Endometrium (tissue), 2 donors: ENCODE measurements at regions not wholly inside any gene's neighbourhood (a gene's known extent, or its start where the extent isn't known, plus 50 kb on each side); places are given as distances from the start of the nearest gene placed in this dataset.
"Not testable (repeated sequence)": the region's sequence is repeated elsewhere in the genome, so short reads cannot be mapped to it uniquely, and the experiment has no call there.

Experiments used
- FAIRE-seq: peaks from 2 replicates; lab custom pipeline; 2012; peaks lifted over from hg19 to GRCh38; lab: Jason Lieb, UNC
- donor health status: control.
- donor health status: control.

DNA sequence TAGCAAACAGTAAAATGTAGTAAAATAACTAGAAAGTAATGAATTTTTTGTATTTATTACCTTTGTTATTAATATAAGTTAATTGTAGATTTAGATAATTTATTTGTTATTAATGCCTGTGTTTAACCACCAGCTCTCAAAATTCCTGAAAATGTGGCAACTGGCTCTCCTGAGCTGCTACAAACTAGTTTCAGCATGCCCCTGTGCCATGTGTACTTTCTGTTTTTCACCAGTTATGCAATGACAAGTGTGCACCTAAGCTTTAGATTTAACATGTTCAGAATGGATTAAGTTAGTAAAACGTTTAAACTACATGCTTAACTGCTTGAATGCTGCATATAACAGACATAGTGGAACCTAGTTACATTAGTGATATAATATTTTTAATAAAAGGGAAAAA lies 88.1 kb downstream of the POSTN start:
- FAIRE-seq = no peak

DNA sequence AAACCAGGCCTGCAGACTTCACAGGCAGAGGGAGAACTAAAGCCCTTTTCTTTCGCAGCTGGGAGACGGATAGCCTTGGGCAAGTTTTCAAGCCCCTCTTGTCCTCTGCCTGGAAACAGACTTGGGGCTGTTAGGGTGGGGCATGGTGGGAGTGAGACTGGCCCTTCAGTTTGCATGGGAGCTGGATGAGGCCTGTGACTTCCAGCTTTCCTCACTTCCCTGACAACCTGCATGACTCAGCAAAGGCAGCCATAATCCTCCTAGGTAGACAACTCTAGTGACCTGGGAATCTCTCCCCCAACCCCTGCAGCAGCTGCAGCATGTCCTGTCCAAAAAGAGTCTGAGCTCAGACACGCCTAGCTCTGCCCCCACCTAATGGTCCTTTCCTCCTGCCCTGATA lies 93.0 kb downstream of the POSTN start:
- FAIRE-seq = no peak

DNA sequence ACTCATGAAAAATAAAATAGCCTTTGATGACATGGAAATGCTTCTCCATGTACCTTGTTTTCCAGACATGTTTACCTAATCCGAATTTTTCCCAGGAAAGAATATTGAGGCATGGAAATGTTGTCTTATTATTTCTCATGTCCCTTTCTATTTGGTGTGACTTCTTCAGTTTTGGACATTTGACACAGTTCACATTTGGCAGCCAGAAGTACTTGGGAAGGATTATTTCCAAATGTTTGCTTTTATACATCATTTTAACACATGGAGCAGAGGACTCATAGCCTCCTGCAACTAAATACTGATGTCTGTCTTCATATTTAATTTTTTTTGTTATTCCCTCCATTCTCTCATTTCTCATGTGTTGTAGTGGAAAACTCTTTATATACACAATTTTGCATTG lies 94.3 kb downstream of the POSTN start:
- no peak for FAIRE-seq

DNA sequence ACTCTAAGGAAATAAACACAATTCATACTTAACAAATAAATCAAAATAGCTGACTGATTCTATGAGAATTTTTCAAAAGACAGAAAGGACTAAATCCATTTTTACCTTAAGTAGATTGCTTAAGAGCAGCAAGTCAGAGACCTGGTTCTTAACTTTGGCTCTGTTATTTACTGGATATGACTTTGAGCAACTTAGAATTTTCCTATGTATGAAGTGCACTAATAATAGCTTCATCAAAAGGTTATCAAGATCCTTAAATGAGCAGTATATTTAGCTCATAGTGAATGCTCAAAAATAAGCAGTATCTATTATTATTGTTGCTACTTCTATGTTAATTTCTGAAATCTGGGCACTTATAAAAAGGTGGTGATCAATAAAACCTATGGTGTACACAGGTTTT lies 95.3 kb downstream of the POSTN start:
- no peak for FAIRE-seq

DNA sequence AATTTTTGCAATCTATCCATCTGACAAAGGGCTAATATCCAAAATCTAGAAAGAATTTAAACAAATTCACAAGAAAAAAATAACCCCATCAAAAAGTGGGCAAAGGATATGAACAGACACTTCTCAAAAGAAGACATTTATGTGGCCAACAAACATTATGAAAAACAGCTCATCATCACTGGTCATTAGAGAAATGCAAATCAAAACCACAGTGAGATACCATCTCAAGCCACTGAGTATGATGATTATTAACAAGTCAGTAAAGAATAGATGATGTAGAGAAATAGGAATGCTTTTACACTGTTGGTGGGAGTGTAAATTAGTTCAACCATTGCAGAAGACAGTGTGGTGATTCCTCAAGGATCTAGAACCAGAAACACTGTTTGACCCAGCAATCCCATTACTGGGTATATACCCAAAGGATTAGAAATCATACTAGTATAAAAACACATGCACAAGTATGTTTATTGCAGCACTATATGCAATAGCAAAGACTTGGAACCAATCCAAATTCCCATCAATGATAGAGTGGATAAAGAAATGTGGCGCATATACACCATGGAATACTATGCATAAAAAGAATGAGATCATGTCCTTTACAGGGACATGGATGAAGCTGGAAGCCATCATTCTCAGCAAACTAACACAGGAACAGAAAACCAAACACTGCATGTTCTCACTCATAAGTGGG lies 96.1 kb downstream of the POSTN start:
- not testable (repeated sequence) for FAIRE-seq

DNA sequence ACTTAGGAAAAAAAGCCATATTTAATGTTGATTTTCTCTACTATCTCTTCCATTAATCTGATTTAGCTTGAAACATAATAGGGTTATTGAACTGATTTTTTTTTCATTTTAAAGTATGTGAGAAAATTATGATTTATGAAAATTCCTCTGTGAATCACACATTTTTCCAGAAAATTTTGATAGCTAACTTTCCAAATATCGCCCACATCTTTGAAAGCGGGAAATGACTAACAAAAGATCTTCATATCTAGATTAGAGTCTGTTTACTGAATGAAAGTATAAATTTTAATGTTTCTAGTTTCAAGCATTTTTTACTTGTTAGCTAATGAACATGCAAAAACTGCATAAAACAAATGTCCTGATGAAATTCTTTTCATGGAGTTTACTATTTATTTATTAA lies 97.4 kb downstream of the POSTN start:
- no peak for FAIRE-seq

DNA sequence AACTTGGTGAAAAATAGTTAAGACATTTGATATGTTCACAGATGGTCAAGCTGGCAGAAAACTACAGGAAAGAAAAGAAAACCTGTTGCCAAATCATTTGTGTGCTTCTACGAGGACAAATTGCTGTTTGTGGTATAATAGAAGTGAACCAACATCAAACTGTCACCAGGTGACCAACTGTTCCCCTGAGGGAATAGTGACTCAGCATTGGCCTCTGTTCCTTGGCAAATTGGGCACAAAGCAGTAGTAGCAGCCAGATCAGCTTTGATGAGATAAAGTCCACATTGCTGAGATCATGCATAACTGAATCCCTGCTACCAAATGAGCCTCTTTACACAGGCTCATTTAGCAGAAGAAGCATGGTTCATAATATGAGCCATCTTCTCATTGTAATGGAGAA lies 103.5 kb downstream of the POSTN start:
- FAIRE-seq = no peak

DNA sequence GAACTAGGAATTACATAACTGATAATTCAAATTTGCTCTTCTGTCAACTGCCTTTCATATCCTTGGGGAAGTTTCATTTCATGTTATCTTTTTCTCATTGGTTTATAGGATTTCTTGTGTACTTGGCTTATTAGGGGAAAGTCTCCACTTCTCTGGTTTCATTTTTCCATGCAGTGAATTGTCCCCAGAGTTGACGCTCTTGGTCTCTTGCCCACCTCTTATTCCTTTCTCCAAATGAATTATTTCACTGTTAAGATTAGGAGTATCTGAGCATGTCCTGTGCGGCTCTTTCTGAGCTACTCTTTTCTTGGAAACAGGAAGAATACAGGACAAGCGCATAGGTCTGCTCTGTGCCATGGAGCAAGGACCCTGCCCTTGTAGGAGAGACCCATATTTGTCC lies 104.8 kb downstream of the POSTN start:
- FAIRE-seq = no peak

DNA sequence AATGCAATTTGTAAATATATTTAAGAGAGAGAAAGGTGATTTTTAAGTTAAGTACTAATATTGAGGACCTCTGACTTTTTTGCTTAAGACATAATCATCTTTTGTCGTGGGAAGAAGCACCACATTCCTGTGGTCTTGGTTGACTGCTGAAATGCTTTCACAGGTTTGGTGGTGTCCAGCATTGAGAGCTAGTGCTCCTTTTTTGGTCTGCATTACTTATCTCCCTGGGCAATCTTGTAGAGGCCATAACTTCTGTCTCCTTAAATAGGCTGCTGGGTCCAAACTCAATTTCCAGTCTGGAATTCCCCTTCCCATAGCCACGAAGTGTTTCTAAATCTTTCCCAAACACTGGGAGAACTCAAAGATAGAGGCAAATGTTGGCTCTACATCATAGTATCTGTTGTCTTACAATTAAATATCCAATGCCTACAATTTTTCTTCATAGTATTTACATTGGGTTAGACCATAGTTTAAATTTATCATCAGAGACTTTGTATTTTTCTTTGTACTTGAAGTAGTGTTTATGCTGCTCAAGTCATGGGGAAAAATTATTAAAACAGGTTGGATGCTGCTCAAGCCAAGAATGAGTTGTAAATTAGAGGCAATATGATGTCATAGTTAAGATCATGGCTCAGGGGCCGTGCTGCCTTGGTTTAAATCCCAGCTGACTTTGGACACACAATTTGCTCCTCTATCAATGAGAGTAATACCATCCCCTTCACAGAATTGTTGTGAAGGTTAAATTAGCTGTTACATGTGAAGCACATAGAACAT lies 105.6 kb downstream of the POSTN start:
- peak; percentile 43 for FAIRE-seq

DNA sequence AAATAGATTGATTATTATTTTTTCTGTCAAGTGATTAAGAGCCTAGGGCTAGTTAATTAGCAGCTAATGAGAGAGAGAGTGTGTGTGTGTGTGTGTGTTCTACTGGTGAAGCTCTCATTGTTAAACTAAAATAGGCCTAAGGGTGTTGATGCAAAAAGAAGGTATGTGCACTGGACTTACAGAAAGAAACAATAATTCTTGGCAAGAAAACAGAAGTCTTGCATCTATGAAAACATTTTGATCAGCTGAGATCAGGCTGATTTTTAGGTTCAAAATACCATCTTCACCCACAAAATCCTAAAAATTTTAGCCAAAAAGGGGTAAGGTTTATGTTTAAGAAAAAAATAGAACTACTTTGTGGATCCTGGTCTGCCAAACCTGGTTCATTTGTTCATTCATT lies 106.5 kb downstream of the POSTN start:
- no peak for FAIRE-seq

DNA sequence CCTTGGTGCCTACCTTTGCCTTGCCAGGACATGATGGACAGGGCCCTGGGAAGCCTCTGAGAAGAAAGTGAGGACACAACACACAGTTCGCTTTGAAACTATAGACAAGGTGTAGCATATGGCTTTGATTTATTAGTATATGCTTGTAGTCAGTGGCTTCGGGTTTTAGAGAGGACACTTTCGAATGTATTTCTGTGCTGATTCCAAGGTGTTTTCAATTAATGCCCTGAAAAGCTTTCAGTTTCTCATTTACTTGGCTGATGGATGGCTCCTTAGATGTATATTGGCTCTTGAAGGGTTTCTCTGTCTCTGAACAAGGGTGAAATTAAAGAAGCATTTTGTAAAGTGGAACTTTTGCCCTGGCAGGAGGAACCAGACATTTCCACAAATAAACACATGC lies 106.9 kb downstream of the POSTN start:
- FAIRE-seq = no peak

DNA sequence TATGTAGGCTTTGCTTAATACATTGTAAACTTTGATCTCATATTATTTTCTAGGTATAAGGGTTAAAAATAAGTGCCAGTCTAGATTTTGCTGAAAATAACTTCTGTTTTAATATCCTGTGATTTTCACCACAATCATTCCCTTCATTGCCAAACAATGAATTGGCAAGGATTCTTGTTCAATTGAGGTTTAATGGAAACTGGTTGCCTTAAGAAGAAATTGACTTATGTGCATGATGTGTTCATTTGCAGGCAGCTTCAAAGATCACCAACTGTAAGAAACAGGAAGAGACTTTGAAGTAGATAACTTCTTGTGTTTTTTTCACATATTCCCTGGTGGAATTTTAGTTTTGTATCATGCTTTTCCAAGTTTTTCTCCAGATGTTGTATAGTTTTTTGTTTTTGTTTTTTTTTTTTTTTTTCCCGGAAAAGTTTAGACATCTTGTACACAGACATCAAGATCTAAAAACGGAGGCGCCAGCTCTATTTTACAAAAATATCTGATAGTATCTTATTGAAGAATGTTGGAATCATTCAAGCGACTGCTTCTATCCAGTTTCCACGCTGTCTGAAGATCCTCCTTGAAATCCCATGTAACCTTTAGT lies 108.3 kb downstream of the POSTN start:
- FAIRE-seq = peak; percentile 98

DNA sequence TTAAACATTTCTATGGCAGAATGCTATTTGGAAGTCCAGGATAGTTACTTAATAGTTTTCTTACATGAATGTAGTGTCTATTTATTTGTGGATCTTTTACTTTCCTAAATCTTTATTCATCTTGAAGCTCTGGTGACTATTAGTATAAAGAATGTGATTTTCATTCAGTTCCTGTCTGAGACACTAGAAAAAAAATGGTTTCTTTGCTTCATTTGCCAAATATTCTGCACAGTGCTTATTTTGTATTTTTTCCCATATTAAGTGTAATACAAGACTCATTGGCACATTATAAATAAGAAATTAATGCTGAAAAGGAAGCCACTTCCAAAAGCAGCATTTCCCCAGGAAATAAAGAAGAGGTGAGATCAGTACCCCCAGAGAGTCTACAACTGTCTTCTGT lies 109.8 kb downstream of the POSTN start:
- no peak for FAIRE-seq

DNA sequence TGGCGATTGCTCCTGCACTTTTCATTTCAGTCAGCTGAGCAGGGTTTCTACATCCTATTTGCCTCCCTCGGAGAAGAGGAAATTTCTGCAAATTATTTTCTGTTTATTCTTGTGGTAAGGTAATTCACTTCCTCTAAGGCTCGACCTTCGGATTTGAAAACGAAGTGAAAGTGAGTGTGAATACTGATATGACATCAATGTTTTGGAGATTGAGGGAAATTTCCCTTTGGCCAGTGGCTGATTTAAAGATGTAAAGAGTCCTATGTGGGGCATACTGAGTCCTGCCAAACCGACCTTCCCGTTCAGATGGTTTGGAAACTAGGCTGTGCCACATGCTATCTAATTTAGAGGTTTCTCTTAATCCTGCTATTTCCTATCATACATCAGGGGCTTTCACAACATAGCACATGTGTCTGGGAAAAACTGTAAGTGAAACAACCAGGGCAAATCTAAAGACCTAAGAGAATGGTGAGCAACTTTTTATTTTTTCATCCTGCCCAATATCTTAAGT lies 112.3 kb downstream of the POSTN start:
- no peak for FAIRE-seq

DNA sequence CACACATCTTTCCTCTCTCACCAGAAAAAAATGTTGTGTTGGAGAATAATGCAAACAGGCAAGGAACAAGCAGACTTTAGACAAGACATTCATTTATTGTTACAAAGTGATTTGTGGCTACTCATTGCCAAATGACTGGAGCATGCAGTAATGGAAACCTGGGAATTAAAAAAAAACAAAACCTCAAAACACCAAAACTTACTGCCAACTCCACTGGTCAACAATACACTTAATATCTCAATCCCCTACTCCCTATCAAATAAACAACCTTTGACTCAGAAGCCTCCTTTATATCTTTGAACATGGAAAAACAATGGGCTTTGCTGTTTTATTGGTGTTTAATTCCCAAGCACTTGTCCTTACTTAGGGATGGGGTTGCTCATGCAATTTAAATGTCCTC lies 112.8 kb downstream of the POSTN start:
- FAIRE-seq = peak; percentile 69

DNA sequence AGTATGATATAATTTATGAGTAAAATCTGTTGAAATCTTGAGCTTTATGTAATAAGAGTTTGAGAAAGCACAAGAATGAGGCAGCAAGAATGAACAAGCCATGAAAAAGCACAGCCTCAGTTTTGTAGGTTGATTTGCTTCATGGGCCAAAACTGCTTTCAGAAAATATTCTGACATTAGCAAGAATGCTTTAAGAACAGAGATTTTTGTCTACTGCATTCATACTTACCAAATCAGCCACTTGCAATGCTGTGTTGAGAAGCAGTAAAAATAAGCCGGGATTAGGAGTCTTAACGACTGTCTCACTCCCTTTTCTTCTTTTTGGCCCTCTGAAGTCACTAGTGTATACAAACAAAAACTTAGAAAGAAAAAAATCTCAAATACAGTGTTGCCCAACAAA lies 114.5 kb downstream of the POSTN start:
- FAIRE-seq = peak; percentile 76

DNA sequence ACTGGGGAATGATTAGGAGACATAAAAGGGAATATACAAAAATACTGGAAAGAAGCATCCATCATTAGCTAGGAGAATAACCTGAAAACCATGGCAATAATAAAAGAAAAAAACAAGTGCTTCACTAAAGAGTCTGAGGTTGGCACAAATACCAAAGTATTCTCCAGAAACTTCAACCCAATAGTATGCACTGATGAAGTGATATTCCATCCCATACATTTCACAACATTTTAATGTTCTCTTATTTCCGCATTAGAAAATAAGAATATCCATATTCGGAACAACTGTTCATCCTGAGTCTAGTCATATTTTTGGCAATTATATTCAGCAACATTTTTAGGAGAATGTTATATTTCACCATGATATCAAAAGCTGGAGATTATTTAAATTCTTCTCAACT lies 116.2 kb downstream of the POSTN start:
- FAIRE-seq = peak; percentile 51

DNA sequence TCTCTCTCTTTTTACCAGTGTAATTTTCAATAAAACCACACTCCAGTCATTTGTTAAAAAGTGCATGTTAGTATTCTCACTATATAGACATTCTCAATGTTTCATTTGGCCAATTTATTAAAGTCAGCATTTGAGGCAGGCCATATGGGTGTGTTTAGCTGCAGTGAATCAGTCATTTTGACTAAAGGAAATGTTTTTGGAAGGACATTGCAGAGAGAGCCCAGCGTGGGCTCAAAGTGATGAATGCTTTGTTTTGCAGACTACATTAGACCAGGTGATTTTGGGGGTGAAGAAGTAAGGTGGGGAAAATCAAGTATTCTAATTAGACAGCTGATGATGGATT lies 116.7 kb downstream of the POSTN start:
- no peak for FAIRE-seq

DNA sequence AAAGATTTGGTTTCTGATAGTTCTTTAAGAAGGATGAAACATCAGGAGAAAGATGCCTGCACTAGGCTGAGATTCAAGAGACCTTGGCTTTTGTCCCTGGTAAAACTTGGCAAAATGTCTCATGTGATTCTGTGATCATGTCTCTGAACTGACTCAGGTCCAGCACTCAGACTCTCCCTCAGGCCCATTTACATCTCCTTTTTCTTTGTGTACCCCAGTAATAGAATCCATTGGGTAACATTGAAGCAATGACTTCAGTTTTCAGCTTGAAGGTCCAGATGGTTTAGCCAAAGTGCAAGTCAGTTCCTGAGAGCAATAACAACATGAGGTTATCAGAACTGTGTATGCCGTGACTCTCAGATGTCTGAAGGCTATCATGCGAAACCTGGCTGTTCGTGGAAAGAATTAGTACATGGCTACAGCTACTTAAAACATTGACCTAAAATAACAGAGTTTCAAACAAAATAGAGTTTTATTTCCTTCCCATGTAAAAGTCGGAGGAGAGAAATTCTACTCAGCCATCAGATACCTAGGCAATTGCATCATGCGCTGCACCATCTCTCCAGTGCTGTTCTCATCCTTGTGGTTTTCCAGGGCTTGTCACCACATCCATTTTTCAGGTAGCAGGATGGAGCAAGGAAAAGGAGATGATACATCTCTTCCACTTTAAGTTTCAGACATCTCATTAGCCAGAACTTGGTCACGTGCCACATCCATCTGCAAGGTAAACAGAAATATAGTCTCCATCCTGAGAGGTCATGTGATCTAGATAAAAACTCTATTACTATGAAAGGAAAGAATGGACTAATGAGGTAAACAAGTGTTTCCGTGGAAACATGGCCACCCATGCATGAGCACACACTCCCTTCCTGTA lies 117.3 kb downstream of the POSTN start:
- no peak for FAIRE-seq

DNA sequence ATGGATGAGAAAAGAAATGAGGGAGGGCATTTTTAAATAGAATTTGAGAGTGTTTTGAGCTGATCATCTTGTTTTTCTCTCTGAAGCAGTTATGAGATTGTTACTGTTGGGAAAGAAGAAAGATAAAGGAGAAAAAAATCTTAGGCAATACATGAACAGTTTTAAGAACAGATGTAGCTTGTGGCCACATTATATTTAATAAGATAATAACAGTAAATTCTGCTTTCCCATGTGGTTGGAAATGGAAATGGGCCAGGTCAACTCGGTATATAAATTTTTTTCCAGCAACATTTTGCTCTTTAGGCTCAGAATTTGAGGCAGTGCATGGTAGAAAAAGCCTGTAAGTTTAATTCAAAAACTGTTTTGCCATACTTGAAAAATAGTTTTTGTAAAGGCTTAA lies 118.7 kb downstream of the POSTN start:
- no peak for FAIRE-seq

DNA sequence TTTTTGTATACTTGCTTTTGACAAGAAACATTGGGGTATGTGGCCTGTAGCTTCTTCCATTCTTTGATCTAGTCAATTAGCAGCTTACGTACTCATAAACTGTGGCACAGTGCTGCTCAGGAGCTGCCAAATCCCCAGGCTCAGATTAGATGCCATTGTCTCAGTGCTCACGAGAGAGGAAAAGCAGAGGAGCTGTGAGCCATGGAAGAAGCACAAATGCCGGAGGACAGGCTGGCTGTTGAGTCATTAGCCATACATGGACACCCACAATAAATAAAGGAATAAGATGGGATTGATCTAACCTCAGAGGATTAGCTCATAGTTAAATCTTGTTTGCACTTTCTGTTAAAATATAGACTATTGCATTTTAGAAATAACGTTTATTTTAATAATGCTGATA lies 121.7 kb downstream of the POSTN start:
- FAIRE-seq = no peak

DNA sequence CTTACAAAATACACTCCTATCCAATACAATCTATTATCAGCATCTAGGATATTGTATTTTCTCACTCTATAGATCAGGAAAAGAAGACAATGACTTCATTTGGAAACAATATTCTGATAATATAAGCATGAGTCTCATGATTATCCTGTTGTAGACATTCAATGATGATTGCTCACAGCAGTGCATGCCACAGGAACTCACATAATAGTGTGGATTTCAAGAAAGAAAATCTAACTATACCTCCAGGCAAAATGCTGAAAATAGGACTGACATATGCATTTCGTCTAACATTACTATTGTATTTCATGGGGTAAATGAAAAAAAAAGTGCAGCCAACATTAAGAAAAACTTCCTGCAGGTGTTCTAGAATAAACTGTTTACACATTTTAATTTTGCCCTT lies 122.6 kb downstream of the POSTN start:
- no peak for FAIRE-seq

DNA sequence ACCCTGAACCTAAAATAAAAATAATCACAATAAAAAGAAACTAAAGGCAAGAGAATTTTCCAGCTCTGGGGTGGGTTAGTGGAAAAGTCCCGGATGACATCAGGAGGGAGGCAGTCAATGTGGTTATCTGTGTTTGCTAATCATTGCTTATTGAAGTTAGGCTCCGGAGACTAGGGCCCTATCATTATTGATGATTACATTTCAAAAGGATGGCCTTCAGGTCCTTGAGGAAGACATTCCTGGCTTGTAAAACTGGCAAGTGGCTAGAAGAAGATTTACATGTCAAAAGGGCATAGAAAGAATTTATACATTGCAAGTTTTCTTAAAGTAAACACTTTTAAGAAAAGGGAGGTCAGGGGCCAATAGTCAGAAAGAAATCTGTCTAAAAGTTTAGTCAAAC lies 123.4 kb downstream of the POSTN start:
- FAIRE-seq = no peak
